RPMI7951 (cell line): ENCODE measurements at regions not wholly inside any gene's neighbourhood (a gene's known extent, or its start where the extent isn't known, plus 50 kb on each side); places are given as distances from the start of the nearest gene placed in this dataset.
"Not testable (repeated sequence)": the region's sequence is repeated elsewhere in the genome, so short reads cannot be mapped to it uniquely, and the experiment has no call there.

ENCODE experiments used
- DNase-seq: peaks from one replicate; pipeline ENCODE4 v3.0.0-alpha.2; 2012; ENCODE audit warnings: low read depth

DNA sequence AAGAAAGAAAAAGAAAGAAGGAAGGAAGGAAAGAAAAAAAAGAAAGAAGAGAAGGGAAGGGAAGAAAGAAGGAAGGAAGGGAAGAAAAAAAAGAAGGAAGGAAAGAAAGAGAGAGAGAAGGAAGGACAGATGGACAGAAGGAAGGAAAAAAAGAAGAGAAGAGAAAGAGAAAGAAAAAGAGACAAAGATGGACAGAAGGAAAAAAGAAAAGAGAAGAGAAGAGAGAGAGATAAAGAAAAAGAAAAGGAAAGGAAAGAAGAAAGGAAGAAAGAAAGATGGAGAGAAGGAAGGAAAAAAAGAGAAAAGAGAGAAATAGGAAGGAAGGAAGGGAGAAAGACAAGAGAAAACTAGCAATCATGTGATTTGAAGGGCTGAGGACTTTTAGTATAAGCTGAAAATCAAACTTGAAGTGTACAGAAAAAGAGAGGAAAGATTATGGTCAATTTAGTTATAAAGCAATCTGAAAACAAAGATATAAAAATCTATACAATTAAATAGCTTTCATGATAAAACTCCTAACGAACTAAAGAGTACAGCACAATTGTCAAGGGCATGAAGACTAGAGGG is 115.3 kb downstream of the LTN1 start:
- DNase-seq: no peak

DNA sequence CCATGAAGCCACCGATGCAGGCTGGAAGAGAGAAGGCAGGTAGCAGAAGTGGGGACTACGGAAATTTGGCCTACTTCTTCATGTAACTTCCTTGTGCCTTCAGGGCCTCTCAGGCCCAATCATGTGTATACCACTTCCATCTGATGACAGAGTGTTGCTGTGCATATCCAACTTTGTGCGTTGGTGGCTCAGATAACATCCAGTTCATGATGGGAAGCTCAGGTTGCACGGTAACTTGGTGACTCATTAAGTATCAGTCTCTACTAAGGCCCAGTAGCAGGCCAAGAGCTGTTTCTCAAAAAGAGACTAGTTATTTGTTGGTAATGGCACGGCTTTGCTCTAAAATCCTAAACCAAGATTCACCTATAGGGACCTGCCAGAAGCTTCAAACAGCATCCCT is 117.6 kb downstream of the LTN1 start:
- no peak for DNase-seq

DNA sequence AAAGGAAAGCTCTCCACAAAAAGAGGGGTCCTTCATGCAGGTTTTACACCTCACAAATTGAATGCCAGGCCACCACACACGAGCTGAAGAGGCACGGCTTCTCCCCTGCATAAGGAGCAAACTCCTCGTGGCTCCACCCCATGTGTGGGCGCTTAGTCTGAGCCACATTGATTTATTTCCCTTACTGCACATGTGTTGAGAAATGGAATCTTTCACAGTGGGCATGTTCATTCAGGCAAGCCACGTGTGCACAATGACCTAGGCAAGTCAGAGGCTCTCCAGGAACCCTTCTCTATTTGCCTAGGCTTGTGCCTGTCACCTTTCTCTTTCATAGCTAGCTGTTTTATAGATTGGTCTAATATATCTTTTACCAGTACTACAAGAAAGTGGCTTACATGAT is 120.5 kb downstream of the LTN1 start:
- DNase-seq: no peak

DNA sequence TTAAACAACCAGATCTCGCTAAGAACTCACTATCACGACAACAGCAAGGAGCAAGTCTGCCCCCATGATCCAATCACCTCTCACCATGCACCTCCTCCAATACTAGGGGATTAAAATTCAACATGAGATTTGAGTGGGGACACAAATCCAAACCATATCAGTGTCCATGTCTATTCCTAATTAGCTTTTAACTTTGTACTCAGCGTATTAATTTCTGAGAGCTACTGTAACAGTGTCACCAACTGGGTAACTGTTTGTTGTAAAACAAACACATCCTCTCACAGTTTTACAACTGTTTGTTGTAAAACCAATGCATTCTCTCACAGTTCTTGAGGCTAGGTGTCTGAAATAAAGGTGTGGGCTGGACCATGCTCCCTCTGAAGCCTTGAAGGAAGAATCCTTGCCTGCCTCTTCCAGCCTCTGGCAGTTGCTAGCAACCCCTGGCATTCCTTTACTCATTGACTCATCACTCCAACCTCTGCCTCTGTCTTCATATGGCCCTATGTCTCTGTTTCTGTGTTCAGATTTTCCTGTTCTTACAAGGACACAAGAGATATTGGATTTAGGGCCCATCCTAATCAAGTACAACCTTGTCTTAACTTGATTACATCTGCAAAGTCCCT is 121.2 kb downstream of the LTN1 start:
- no peak for DNase-seq

DNA sequence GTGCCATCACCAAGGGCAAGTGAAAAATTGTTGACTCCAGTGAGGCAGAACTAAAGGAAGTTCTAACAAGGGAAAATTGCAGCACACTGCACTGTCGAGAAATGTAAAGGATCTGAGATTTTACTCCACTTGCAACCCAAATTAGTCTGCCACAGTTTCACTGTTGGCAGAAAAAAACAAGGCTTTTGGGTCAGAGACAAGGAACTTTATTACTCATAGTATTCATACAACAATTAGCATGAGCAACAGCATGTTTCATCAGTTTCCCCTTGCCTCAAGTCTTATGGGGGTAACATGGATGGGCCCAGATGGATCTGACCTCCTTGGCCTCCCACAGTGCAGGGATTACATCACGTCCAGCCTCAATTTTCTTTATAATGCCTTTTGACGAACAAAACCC is 125.3 kb downstream of the LTN1 start:
- no peak for DNase-seq

DNA sequence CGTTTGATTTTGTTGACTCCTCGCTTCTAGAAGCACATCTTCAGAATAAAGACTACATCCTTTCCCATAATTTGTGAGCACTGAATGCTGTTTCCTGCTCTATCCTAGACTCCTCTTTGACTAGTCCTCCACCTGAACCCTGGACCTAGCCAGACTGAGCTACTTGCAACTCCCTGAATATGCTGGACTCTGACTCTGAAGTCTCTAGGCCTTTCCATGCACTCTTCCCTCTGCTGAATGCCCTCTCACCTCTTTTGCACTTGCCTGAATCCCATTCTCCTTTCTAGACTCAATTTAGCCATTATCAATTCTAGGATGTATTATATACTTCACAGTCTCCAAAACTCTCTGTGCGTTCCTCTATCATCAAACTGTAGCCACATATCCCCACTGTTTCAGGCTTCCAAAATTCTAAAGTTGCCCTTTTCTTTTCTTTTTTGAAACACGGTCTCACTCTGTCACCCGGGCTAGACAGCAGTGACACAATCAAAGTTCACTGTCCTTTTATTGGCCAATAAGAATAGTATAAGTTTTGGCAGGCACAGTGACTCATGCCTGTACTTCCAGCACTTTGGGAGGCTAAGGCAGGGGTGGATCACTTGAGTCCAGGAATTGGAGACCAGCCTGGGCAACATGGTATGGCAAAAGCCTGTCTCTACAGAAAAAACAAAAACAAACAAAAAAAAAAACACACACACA is 127.0 kb downstream of the LTN1 start:
- DNase-seq: no peak

DNA sequence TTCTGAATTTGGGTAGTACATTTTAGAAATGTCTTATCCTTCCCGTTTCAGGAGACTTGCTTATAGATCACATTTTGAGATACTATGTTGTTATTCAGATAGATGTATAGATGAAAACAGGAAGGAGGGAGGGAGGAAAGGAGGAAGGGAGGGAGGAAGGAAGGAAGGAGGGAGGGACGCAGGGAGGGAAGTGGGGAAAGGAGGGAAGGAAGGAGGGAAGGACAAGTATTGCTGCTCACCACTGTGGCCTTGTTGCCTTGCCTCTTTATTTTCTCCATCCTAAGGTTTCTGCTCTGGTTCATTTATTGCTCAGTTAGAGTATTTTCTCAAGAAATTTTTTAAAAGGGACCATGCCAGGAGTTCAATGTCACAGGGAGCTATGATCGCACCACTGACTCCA is 134.3 kb downstream of the LTN1 start:
- DNase-seq: no peak

DNA sequence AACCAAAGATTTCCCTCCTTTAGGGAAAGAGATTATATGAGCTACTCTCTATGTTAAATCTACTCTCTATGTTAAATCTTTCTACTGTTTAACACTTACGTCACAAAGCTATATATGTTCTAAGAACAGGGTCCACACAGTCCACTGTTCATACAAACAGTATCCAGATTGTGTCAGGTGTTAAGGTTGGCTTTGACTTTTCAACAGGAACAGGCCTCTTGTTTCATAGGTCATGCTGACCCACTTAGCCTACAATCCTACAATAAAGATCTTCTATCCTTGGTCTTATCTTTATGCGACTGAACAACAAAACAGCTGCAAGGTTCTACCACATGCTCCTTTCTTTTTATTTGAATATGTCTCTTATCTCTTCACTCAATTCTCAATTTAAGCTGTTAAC is 134.9 kb downstream of the LTN1 start:
- DNase-seq: no peak

DNA sequence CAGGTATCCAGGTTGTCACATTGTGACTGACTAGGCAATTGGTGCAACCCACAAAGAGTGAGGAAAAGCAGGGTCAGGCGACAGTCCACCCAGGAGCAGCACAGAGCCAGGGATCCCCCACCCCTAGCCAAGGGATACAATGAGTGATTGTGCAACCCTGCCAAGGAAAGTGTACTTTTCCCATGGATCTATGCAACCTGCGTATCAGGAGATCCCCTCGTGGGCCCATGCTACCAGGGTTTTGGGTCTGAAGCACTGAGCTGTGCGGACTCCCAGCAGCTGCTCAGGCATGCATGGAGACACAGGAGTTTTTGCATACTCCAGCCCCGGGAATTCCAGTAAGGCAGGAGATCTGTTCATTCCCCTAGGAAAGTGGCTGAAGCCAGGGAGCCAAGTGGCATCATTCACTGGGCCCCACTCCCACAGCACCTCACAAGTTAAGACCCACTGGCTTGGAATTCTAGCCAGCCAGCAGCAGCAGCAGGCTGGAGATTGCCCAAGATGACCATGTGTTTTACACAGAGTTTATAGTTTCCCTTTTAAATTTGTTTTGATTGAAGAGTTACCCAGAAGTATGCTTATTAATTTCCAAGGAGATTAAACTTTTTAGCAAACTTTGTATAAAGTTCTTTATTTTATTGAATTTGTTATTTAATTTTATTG is 136.0 kb downstream of the LTN1 start:
- DNase-seq: no peak

DNA sequence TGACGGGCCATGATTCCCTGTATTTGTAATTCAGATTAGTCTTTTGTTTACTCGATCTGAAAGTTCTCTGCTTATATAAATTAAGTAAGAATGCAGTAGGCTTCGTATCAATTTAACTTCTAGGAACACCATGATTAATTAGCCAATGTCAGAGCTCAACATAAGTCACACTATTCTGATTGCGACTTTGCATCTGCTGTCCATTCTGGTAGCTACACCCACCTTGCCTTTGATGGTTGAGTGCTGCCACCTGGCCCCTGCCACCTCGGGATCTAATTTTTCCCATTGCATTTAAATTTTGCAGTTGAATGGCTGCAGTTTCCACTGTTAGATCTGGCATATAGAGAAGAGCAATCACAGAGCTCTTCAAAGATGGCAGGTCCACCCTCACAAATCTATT is 140.0 kb downstream of the LTN1 start:
- DNase-seq: no peak

DNA sequence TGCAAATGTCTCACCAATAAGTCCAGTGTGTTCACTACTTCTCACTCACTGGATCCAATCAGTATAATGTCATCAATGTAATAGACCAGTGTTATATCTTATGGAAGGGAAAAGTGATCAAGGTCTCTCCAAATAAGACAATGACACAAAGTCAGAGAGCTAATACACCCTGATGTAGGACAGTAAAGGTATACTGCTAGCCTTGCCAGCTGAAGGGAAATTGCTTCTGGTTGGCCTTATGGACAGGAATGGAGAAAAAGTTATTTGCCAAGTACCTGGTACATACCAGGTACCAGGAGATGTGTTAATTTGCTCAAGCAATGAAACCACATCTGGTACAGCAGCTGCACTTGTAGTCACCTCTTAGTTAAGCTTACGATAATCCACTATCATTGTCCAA is 141.0 kb downstream of the LTN1 start:
- no peak for DNase-seq

DNA sequence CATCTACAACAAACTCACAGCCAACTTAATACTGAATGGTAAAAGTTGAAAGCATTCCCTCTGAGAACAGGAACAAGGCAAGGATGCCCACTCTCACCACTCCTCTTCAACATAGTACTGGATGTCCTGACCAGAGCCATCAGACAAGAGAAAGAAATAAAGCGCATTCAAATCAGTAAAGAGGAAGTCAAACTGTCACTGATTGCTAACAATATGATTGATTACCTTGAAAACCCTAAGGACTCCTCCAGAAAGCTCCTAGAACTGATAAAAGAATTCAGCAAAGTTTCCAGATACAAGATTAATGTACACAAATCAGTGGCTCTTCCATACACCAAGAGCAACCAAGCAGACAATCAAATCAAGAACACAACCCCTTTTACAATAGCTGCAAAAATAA is 153.4 kb downstream of the LTN1 start:
- DNase-seq: not testable (repeated sequence)

DNA sequence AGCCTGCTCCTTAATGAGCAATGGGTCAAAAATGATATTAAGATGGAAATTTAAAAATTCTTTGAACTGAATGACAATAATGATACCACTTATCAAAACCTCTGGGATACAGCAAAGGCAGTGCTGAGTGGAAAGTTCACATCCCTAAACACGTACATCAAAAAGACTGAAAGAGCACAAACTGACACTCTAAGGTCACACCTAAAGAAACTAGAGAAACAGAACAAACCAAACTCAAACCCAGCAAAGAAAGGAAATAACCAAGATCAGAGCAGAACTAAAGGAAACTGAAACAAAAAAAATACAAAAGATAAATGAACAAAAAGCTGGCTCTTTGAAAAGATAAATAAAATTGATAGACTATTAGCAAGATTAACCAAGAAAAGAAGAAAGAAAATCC is 155.3 kb downstream of the LTN1 start:
- not testable (repeated sequence) for DNase-seq

DNA sequence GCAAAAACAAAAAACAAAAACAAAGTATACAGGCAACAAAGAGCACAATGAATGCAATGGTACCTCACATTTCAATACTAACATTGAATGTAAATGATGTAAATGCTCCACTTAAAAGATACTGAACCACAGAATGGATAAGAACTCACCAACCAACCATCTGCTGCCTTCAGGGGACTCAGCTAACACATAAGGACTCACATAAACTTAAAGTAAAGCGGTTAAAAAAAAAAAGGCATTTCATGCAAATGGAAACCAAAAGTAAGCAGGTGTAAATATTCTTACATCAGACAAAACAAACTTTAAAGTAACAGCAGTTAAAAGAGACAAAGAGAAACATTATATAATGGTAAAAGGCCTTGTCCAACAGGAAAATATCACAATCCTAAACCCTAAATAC is 156.1 kb downstream of the LTN1 start:
- not testable (repeated sequence) for DNase-seq

DNA sequence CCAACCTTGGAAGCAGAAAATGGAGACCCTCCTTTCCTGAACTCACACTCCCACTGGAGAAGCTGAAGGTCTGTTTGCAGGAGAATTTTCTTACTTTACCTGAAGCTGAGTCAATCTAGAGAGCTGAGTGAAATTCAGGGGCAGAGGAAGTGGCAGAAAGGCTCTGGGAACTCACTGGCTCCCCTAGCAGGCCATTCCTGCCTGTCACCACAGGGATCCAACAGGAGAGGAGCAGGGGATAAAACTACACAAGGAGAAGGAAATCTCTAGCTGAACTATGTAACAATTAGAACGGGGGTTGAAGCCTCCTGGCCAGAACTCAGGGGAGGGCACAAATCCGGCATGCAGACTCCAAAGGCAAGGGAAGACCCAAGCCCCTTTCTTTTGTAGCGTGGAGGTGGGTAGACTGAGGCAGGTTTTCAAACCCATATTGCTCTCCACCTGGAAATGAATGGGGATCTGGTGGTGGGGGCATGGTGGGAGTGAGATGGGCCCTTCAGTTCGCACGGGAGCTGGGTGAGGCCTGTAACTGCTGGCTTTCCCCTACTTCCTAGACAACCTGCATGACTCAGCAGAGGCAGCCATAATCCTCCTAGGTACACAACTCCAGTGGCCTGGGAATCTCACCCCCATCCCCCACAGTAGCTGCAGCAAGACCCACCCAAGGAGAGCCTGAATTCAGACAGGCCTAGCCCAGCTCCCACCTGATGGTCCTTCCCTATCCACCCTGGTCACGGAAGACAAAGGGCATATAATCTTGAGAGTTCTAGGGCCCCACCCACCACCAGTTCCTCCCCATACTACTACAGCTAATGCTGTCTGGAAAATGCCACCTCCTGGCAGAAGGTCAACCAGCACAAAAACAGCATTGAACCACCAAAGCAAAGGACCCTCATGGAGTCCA is 158.1 kb downstream of the LTN1 start:
- no peak for DNase-seq

DNA sequence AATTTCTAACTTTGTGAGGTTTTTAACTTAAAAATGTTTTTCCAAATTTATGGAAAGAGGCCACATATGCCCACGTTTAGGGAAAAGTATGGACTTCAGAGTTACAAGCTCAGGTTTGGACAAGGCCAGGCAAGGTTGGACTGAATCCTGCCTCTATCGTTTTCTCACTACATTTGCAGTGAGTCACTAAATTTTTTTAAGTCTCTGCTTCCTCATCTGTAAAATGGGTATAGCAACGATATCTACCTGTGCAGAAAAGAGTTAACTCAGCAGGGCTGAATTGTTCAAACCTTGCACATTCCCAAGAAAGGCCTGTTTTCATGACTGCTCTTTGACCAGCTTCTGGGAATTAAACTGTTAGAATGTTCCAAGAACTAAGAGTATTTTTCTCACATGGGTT is 159.1 kb downstream of the LTN1 start:
- DNase-seq: no peak

DNA sequence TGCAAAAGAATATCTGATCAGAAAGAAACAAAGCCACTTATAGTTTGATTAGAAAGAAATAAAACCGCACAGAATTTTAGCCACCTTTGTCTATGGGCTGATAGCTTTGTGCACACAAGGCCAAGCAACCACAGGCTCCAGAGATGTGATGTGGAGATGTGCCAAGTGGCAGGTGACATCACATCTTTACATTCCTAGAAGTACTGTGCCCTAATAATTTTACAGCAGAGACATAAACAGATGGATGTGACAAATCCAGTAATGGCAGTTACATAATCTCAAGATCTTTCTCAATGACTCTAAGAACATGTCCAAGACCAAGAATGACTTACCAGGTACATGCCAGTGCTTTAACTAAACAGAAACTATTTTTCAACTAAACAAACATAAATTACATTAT is 159.5 kb downstream of the LTN1 start:
- DNase-seq: no peak

DNA sequence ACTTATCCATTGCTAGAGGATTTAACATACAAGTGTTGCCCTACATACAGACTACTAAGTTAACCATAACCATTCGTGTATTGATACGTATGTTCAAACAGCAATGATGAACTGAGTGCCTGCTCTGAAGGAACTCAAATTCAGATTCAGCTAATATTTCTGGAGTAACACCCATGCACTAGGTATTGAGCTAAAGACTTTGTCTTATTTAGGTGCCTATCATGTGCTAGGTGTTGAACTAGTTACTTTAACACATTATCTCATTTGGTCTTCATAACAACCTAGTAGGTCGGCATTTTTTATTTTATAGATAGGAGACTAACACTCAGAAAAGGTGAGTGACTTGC is 160.0 kb downstream of the LTN1 start:
- DNase-seq: no peak

DNA sequence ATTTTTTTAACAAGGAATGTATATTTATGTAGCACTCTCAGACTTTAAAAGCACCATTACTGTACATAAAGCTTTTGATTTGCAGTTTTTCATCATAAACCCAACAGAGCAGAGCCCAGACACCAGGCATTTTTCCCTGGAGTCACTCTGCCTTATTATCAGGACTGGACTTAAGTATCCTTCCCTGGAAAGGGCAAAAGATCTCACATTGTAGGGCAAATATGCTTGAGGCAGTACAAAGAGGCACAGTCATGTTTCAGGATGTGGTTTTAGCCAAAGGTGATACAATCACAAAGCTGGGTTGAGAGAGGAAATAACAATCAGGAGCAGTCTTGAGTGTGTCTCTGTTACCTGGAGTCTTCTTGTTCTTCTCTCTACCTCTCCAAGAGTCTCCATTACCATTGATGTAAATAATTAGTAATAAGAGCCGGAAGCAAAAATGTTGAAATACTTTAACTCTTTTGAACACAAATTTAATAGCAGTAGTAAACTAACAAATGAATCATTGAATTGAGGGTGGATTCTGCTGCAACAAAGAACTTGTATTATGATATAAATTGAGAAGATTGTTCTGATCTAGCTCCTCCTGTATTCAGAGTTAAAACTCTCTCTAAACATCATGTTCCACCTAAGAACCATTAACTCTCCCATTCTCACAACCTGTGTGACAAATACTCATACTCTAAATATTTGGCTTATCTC is 160.5 kb downstream of the LTN1 start:
- DNase-seq: peak; percentile 34

DNA sequence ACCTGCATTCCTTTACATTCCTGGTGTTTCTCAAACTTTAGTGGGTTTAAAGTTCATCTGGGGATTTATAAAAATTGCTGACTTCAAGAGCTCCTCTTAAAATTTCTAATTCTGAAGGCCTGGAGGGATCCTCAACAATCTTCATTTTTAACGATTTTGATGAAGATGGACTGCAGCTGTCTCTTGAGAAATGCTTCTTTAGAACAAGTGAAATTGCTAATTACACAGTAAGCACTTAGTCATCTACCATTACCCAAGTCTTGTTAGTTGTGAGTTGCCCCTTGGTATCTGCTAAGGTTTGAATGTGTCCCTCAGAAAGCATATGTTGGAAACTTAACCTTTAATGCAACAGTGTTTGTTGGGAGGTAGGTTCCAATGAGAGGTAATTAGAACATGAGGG is 163.7 kb downstream of the LTN1 start:
- DNase-seq: no peak

DNA sequence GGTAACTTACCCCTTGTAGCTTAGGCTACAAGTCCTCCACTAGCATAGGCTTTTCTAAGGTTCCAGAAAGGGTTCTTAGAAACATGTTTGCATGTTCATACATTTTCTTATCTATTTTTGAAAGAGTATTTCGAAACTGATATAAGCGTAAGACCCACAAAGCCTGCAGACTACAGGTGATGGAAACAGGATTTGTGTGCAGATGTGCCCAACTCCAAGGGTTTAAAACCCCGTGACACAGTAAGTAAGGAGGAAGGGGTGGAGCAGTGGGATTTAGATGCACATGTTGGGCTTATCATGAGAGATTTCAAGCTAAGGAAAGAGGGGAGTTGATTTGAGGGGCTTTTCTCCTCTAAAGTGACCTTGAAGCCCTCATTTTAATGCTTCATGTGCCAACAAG is 164.7 kb downstream of the LTN1 start:
- no peak for DNase-seq

DNA sequence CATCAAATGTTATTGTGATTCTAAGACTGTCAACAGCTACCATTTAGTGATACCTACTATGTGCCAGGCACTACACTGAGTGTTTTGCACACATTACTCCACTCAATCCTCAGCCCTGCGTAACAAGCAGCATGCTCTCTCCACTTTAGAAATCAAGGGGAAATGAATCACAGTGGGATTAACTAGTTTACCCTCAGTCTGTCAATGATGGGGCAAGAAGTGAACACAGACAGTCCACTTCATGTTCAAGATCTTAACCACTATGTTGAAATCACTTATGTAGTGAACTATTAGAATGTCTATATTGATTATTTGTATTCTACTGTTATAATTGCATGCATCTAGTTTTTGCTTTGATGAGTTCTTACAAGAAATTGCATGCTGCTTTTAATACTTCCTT is 165.3 kb downstream of the LTN1 start:
- no peak for DNase-seq
